ENCODE measurements at regions not wholly inside any gene's neighbourhood (a gene's known extent, or its start where the extent isn't known, plus 50 kb on each side); places are given as distances from the start of the nearest gene placed in this dataset.
A peak's percentile ranks its signal among the peaks of the same experiment; 100 is the strongest.

- H3K4me3 ChIP-seq (ENCODE audit: low read depth, low read length), result no peak overlapping the region
- no peak for DNase-seq (ENCODE audit: low read depth)
- TF ChIP-seq CTCF (IDR thresholded peaks at IDR 0.05; ENCODE audit: insufficient read depth, low read depth, low read length, missing control alignments), result no peak
Measured at GRCh38 chrX:131836161-131836560, 186.9 kb upstream of the STK26 start.

DNA sequence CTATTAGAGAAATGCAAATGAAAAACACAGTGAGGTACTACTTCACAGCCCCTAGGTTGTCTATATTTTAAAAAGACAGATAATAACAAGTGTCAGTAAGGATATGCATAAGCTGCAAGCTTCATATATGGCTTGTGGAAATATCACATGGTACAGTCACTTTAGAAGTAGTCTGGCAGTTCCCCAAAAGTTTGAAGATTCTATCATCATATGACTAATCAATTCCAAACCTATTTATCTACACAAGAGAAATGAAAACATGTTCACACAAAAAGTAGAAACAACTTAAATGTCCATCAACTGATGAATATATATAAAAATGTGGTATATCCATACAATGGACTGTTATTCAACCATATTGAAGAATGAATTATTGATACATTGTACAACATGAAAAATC, 185.8 kb upstream of the STK26 start:
- DNase-seq (ENCODE audit: low read depth), result no peak
- no peak for TF ChIP-seq CTCF (IDR thresholded peaks at IDR 0.05; ENCODE audit: insufficient read depth, low read depth, low read length, missing control alignments)
- no peak overlapping the region for H3K4me3 ChIP-seq (ENCODE audit: low read depth, low read length)

DNA sequence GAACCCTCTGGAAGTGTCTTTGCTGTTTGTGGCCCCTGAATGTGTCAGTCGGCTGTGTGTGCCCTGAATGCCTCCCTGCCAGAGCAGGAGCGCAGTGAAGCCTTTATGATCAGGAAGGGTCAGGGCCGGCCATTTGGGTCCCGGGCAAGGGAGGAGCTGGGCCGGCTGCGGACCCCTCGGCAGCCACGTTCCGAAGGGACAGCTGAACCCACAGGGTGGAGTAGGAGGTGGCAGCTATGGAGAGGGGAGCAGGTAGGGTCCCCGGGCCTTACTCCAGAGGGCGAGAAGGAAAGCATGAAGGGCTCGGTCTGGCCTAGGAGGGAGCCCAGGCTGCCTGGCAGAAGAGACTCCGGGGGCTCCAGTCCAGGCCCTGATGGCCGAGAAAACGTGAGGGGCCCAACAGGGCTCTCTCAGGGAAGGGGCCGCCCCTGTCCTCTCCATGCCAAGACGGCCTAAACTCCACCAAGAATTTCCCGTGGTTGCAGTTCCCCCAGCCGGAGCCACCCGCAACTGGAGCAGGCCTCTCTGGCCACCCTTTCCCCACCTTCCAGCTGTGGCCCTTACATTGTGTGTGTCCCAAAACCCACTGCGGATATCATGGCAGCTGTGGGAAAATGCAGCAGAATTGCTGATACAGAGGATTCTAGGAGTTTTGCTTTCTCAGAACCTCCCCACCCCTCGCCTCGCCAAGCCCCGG, 182.2 kb upstream of the STK26 start:
- TF ChIP-seq CTCF (IDR thresholded peaks at IDR 0.05; ENCODE audit: insufficient read depth, low read depth, low read length, missing control alignments), result no peak
- no peak for DNase-seq (ENCODE audit: low read depth)
- H3K4me3 ChIP-seq (ENCODE audit: low read depth, low read length), result no peak overlapping the region

- no peak overlapping the region for H3K4me3 ChIP-seq (ENCODE audit: low read depth, low read length)
- DNase-seq (ENCODE audit: low read depth), result peak; percentile 57
- TF ChIP-seq CTCF (IDR thresholded peaks at IDR 0.05; ENCODE audit: insufficient read depth, low read depth, low read length, missing control alignments), result peak; percentile 76
Measured at GRCh38 chrX:131841496-131842437, 181.3 kb upstream of the STK26 start.

DNA sequence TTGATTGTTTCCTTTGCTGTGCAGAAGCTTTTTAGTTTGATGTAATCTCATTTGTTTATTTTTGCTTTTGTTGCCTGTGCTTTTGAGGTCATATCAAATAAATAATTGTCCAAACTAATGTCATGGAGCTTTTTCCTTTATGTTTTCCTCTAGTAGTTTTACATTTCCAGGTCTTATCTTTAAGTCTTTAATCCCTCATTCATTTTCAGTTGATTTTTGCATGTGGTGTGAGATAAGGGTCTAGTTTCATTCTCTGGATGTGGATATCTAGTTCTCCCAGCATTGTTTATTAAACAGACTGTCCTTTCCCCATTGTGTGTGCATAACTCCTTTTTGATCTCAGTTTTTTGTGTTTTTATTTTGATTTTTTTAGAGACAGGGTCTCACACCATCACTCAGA, 179.1 kb upstream of the STK26 start:
- no peak for DNase-seq (ENCODE audit: low read depth)
- no peak overlapping the region for H3K4me3 ChIP-seq (ENCODE audit: low read depth, low read length)
- TF ChIP-seq CTCF (IDR thresholded peaks at IDR 0.05; ENCODE audit: insufficient read depth, low read depth, low read length, missing control alignments), result no peak

DNA sequence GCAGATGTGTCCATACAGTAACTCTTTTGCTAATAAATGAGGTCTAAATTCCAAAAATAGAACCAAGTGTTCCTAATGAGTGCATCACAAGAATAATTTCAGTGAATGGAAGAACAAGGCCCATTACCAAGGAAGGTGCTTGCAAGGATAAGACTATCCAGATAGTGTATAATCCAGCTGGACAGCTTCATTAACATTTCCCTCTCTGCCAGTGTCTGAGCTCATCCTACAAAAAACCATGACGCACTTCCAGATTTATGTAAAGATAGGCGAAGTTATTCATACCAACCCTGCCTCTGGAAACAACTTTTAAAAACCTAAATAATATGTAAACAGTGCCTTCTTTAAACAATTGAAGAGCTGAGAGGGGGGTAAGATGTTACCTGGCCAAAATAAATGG, 177.9 kb upstream of the STK26 start:
- DNase-seq (ENCODE audit: low read depth), result no peak
- TF ChIP-seq CTCF (IDR thresholded peaks at IDR 0.05; ENCODE audit: insufficient read depth, low read depth, low read length, missing control alignments), result no peak
- no peak overlapping the region for H3K4me3 ChIP-seq (ENCODE audit: low read depth, low read length)

Data from GM12865 (cell line).